Erythroblast (primary cell): ENCODE measurements at regions not wholly inside any gene's neighbourhood (a gene's known extent, or its start where the extent isn't known, plus 50 kb on each side); places are given as distances from the start of the nearest gene placed in this dataset.

Experiments
- GATA1 ChIP-seq: IDR thresholded peaks from 2 replicates; pipeline ENCODE4 v1.6.1; 2011; ENCODE audit warnings: low read depth, mild to moderate bottlenecking, control low read depth, low read length, moderate library complexity
- POLR2A ChIP-seq: IDR thresholded peaks from 2 replicates; pipeline ENCODE4 v1.6.1; 2011; ENCODE audit warnings: mild to moderate bottlenecking, low read length

- TF ChIP-seq POLR2A, result no peak
- TF ChIP-seq GATA1, result no peak
These were observed 110.1 kb upstream of the GPR26 start for GRCh38 chr10:123556049-123556448.
